IMR-90 (cell line): ENCODE measurements at regions not wholly inside any gene's neighbourhood (a gene's known extent, or its start where the extent isn't known, plus 50 kb on each side); places are given as distances from the start of the nearest gene placed in this dataset.

Experiments
- ATAC-seq: fragments of 200-7000 bp; cut with Tn5 transposase; 2 replicates; pipeline ENCODE4 v1.9.1; 2020; ENCODE audit warnings: low read depth, mild to moderate bottlenecking, moderate library complexity
- BruUV-seq: library from RNA; stranded (reverse); fragments of 400-500 nt; replicated peaks from 2 replicates; lab custom pipeline; 2021; lab: Mats Ljungman, UMichigan
- CTCF ChIA-PET: fragments of 300-600 bp; formaldehyde crosslinking; extraction: SDS; loops from one replicate; lab custom pipeline; 2021; ENCODE audit warnings: antibody characterized with exemption; lab: Yijun Ruan, JAX
- POLR2A ChIA-PET: fragments of 300-600 bp; sonication (Branson Sonifier 250); formaldehyde crosslinking; loops from one replicate; lab custom pipeline; 2022; ENCODE audit warnings: antibody characterized with exemption; ENCODE audit not compliant: unreplicated experiment; lab: Charles Lee
- DNase-seq: peaks from one replicate; pipeline ENCODE4 v3.0.0; 2013
- H2AFZ ChIP-seq: replicated peaks from 2 replicates; pipeline ENCODE3; 2013; ENCODE audit warnings: low read length, mild to moderate bottlenecking; ENCODE audit not compliant: poor library complexity
- H2AK5ac ChIP-seq: 2 replicates; pipeline ENCODE4 v1.6.1; 2013; ENCODE audit warnings: low read depth, low read length, inconsistent platforms
- H2AK9ac ChIP-seq: replicated peaks from 2 replicates; pipeline ENCODE3; 2013; ENCODE audit warnings: mild to moderate bottlenecking, low read depth, low read length, moderate library complexity; ENCODE audit not compliant: poor library complexity
- H2BK120ac ChIP-seq: 2 replicates; pipeline ENCODE4 v1.6.1; 2013; ENCODE audit warnings: low read depth, low read length, inconsistent platforms
- H2BK15ac ChIP-seq: 3 replicates; pipeline ENCODE4 v1.6.1; 2013; ENCODE audit warnings: low read depth, low read length, inconsistent platforms
- H2BK20ac ChIP-seq: 2 replicates; pipeline ENCODE4 v1.6.1; 2013; ENCODE audit warnings: low read depth, mild to moderate bottlenecking, inconsistent platforms, low read length, moderate library complexity
- H2BK5ac ChIP-seq: 2 replicates; pipeline ENCODE4 v1.6.1; 2013; ENCODE audit warnings: mild to moderate bottlenecking, low read depth, low read length, inconsistent platforms; ENCODE audit not compliant: poor library complexity, severe bottlenecking
- H3K14ac ChIP-seq: replicated peaks from 2 replicates; pipeline ENCODE4 v1.6.1; 2013; ENCODE audit warnings: low read depth, low read length, inconsistent platforms
- H3K18ac ChIP-seq: 2 replicates; pipeline ENCODE4 v1.6.1; 2013; ENCODE audit warnings: low read depth, low read length, control low read depth
- H3K23ac ChIP-seq: 2 replicates; pipeline ENCODE4 v1.6.1; 2013; ENCODE audit warnings: low read depth, low read length, inconsistent platforms
- H3K27ac ChIP-seq: 2 replicates; pipeline ENCODE4 v1.5.1; 2013; ENCODE audit warnings: mild to moderate bottlenecking, control low read depth, low read length; ENCODE audit not compliant: insufficient read depth
- H3K27me3 ChIP-seq: 2 replicates; pipeline ENCODE4 v1.6.1; 2013; ENCODE audit warnings: low read length; ENCODE audit not compliant: control insufficient read depth, insufficient read depth
- H3K36me3 ChIP-seq: 2 replicates; pipeline ENCODE4 v1.6.1; 2013; ENCODE audit warnings: low read length, mixed read lengths; ENCODE audit not compliant: control insufficient read depth, insufficient read depth
- H3K4ac ChIP-seq: 2 replicates; pipeline ENCODE4 v1.6.1; 2013; ENCODE audit warnings: low read depth, low read length, inconsistent platforms
- H3K4me1 ChIP-seq: 2 replicates; pipeline ENCODE4 v1.6.1; 2013; ENCODE audit warnings: low read length, mixed read lengths; ENCODE audit not compliant: control insufficient read depth, insufficient read depth
- H3K4me2 ChIP-seq: 2 replicates; pipeline ENCODE4 v1.6.1; 2013; ENCODE audit warnings: low read depth, mild to moderate bottlenecking, control low read depth, low read length, moderate library complexity
- H3K4me3 ChIP-seq: 2 replicates; pipeline ENCODE4 v1.5.1; 2013; ENCODE audit warnings: low read depth, mild to moderate bottlenecking, control low read depth, low read length, moderate library complexity; ENCODE audit not compliant: insufficient read depth
- H3K56ac ChIP-seq: 2 replicates; pipeline ENCODE4 v1.6.1; 2013; ENCODE audit warnings: low read length, inconsistent platforms; ENCODE audit not compliant: insufficient read depth; ENCODE audit errors: extremely low read depth
- H3K79me1 ChIP-seq, 2 experiments: 2 replicates each; pipeline ENCODE4 v1.6.1; 2013; ENCODE audit warnings: low read length in 2 of 2, inconsistent platforms in 1 of 2, low read depth in 1 of 2
- H3K9ac ChIP-seq: 2 replicates; pipeline ENCODE4 v1.6.1; 2013; ENCODE audit warnings: low read depth, low read length, control low read depth
- H3K9me1 ChIP-seq: 2 replicates; pipeline ENCODE4 v1.6.1; 2013; ENCODE audit warnings: low read length, inconsistent platforms; ENCODE audit not compliant: insufficient read depth
- H3K9me3 ChIP-seq: 2 replicates; pipeline ENCODE4 v1.6.1; 2013; ENCODE audit warnings: low read length; ENCODE audit not compliant: control insufficient read depth, insufficient read depth
- H4K20me1 ChIP-seq: 2 replicates; pipeline ENCODE4 v1.6.1; 2013; ENCODE audit warnings: low read length, inconsistent platforms; ENCODE audit not compliant: insufficient read depth
- H4K5ac ChIP-seq: 2 replicates; pipeline ENCODE4 v1.6.1; 2013; ENCODE audit warnings: mild to moderate bottlenecking, low read depth, low read length, control low read depth
- H4K8ac ChIP-seq, 2 experiments: 2 replicates each; pipeline ENCODE4 v1.6.1; 2013; ENCODE audit warnings: low read depth in 2 of 2, low read length in 2 of 2, control low read depth in 1 of 2, inconsistent platforms in 1 of 2
- H4K91ac ChIP-seq: 2 replicates; pipeline ENCODE4 v1.6.1; 2013; ENCODE audit warnings: low read depth, low read length, inconsistent platforms; ENCODE audit not compliant: insufficient read depth
- BHLHE40 ChIP-seq: fragments of 150-350 bp; IDR thresholded peaks from 2 replicates; pipeline ENCODE4 v1.6.1; 2016; ENCODE audit warnings: mild to moderate bottlenecking, low read depth, low read length
- CEBPB ChIP-seq: IDR thresholded peaks from 2 replicates; pipeline ENCODE4 v1.6.1; 2012; ENCODE audit warnings: low read depth, low read length, improper control_type of control experiment
- CHD1 ChIP-seq: IDR thresholded peaks from 2 replicates; pipeline ENCODE4 v1.6.1; 2012; ENCODE audit warnings: low read depth, low read length, improper control_type of control experiment
- FOS ChIP-seq: fragments of 150-350 bp; IDR thresholded peaks from 2 replicates; pipeline ENCODE4 v1.6.1; 2016; ENCODE audit warnings: low read depth, low read length
- MAFK ChIP-seq: IDR thresholded peaks from 2 replicates; pipeline ENCODE4 v1.6.1; 2012; ENCODE audit warnings: low read depth, low read length, improper control_type of control experiment
- MAZ ChIP-seq: IDR thresholded peaks from 2 replicates; pipeline ENCODE4 v1.6.1; 2012; ENCODE audit warnings: low read depth, mild to moderate bottlenecking, low read length, improper control_type of control experiment, moderate library complexity, borderline replicate concordance
- MXI1 ChIP-seq: IDR thresholded peaks from 2 replicates; pipeline ENCODE4 v1.6.1; 2012; ENCODE audit warnings: low read depth, mild to moderate bottlenecking, low read length, moderate library complexity, borderline replicate concordance
- NFE2L2 ChIP-seq: fragments of 150-350 bp; IDR thresholded peaks from 2 replicates; pipeline ENCODE4 v1.6.1; 2016; ENCODE audit warnings: low read depth, mild to moderate bottlenecking, low read length
- POLR2A ChIP-seq: IDR thresholded peaks from 2 replicates; pipeline ENCODE4 v1.6.1; 2012; ENCODE audit warnings: mild to moderate bottlenecking, low read depth, low read length
- RAD21 ChIP-seq: IDR thresholded peaks from 2 replicates; pipeline ENCODE4 v1.6.1; 2012; ENCODE audit warnings: low read length, improper control_type of control experiment
- RCOR1 ChIP-seq: IDR thresholded peaks from 2 replicates; pipeline ENCODE4 v1.6.1; 2012; ENCODE audit warnings: mild to moderate bottlenecking, low read length, improper control_type of control experiment; ENCODE audit not compliant: insufficient replicate concordance
- RFX5 ChIP-seq: IDR thresholded peaks from 2 replicates; pipeline ENCODE4 v1.8.0; 2012; ENCODE audit warnings: low read depth, mild to moderate bottlenecking, low read length, moderate library complexity
- SMC3 ChIP-seq: fragments of 150-350 bp; IDR thresholded peaks from 2 replicates; pipeline ENCODE4 v1.6.1; 2016; ENCODE audit warnings: low read depth, mild to moderate bottlenecking, antibody characterized with exemption, low read length, moderate library complexity
- WGBS, 2 experiments: methylation state at CpG; one replicate each; pipeline versions ENCODE4 v1.1.5 to v1.1.7; 2013; ENCODE audit warnings: missing lambda C conversion rate in 2 of 2; ENCODE audit not compliant: insufficient read length in 1 of 2; ENCODE audit errors: extremely low coverage in 2 of 2; 5-methylcytosine and 5-hydroxymethylcytosine counted together
- dilution Hi-C: fragments of 300-500 bp; cut with HindIII; formaldehyde crosslinking; loops from one replicate; pipeline ENCODE4 v1.14.3; 2018; ENCODE audit warnings: low sequenced_read_pairs; ENCODE audit not compliant: unreplicated experiment
- in situ Hi-C: fragments of 300-500 bp; cut with MboI; formaldehyde crosslinking; loops from 3 replicates; pipeline ENCODE4 v1.14.3; 2019; ENCODE audit warnings: low sequenced_read_pairs, inconsistent platforms, mixed read lengths
- intact Hi-C: fragments of 100-400 bp; cut with micrococcal nuclease; formaldehyde crosslinking; loops from 2 replicates; pipeline ENCODE4 v1.10.0; 2022
- TF ChIP-seq, protein P1 (sequence below): fragments of 150-350 bp; IDR thresholded peaks from 2 replicates; pipeline ENCODE4 v1.6.1; 2017; ENCODE audit warnings: mild to moderate bottlenecking, antibody characterized with exemption, low read length, low read depth
- TF ChIP-seq, protein P2 (sequence below): conservative IDR thresholded peaks from 2 replicates; pipeline ENCODE4 v1.5.1; 2012; ENCODE audit warnings: mild to moderate bottlenecking, low read depth, low read length, improper control_type of control experiment
- TF ChIP-seq, protein P3 (sequence below): fragments of 150-350 bp; IDR thresholded peaks from 2 replicates; pipeline ENCODE4 v1.6.1; 2016; ENCODE audit warnings: low read depth, mild to moderate bottlenecking, low read length, moderate library complexity, borderline replicate concordance

DNA sequence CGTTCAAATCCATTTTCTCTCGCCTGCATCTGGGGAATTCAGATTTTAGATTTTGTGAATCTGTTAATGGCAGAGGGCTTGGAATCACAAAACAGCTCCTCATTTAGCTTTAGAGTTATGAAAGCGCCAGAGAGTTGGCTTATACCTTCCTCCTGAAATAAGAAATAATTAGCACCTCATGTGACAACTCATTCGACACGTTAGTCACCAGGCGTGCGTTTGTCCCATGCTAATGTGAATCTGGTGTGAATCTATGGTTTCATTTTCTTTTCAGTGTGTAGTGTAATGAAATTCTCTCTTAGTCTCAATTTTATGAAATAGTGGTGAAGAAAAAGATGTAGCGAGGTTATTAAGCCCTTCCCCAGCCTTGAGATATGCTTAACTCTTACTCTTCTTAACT is 89.4 kb downstream of the EDEM1 start:
- POLR2A ChIA-PET: no interaction called here
- no peak overlapping the region for H2BK20ac ChIP-seq
- no peak overlapping the region for H3K23ac ChIP-seq
- no peak overlapping the region for H4K91ac ChIP-seq
- 0 out of 2 replicates have a peak, but pooled peaks cover 2% of the 10 kb centered on the region for H3K9me3 ChIP-seq
- CTCF ChIA-PET: no interaction called here
- H3K9me1 ChIP-seq: no peaks in the 10 kb centered on the region
- no peaks in the 10 kb centered on the region for H3K79me1 ChIP-seq
- H2BK120ac ChIP-seq: no peak overlapping the region
- no TSS peak for BruUV-seq
- no peaks in the 10 kb centered on the region for H3K27me3 ChIP-seq
- H2AK5ac ChIP-seq: no peak overlapping the region
- no peak overlapping the region for H3K4ac ChIP-seq
- DNase-seq (no peak), ATAC-seq (no peak)
- H2AFZ ChIP-seq: no peak overlapping the region
- no peak overlapping the region for H3K14ac ChIP-seq
- H2BK15ac ChIP-seq: no peak overlapping the region
- no peak overlapping the region for H4K5ac ChIP-seq
- no peak overlapping the region for H3K27ac ChIP-seq
- dilution Hi-C loops (no loop called here), in situ Hi-C loops (no loop called here), intact Hi-C loops (no loop called here)
- no peaks in the 10 kb centered on the region for H3K36me3 ChIP-seq
- no CpG with 5 or more reads among the region's 8 CpGs for WGBS, 2 experiments
- no peaks in the 10 kb centered on the region for H4K20me1 ChIP-seq
- TF ChIP-seq MAFK: no peak
- TF ChIP-seq POLR2A: no peak
- TF ChIP-seq, protein P1, sequence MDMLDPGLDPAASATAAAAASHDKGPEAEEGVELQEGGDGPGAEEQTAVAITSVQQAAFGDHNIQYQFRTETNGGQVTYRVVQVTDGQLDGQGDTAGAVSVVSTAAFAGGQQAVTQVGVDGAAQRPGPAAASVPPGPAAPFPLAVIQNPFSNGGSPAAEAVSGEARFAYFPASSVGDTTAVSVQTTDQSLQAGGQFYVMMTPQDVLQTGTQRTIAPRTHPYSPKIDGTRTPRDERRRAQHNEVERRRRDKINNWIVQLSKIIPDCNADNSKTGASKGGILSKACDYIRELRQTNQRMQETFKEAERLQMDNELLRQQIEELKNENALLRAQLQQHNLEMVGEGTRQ: no peak
- TF ChIP-seq MAZ: no peak
- no peak for TF ChIP-seq FOS
- no peak for TF ChIP-seq RFX5
- TF ChIP-seq NFE2L2: no peak
- TF ChIP-seq CHD1: no peak
- TF ChIP-seq MXI1: no peak
- no peak for TF ChIP-seq RAD21
- TF ChIP-seq BHLHE40: no peak
- TF ChIP-seq, protein P2, sequence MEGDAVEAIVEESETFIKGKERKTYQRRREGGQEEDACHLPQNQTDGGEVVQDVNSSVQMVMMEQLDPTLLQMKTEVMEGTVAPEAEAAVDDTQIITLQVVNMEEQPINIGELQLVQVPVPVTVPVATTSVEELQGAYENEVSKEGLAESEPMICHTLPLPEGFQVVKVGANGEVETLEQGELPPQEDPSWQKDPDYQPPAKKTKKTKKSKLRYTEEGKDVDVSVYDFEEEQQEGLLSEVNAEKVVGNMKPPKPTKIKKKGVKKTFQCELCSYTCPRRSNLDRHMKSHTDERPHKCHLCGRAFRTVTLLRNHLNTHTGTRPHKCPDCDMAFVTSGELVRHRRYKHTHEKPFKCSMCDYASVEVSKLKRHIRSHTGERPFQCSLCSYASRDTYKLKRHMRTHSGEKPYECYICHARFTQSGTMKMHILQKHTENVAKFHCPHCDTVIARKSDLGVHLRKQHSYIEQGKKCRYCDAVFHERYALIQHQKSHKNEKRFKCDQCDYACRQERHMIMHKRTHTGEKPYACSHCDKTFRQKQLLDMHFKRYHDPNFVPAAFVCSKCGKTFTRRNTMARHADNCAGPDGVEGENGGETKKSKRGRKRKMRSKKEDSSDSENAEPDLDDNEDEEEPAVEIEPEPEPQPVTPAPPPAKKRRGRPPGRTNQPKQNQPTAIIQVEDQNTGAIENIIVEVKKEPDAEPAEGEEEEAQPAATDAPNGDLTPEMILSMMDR: no peak
- no peak for TF ChIP-seq SMC3
- TF ChIP-seq RCOR1: no peak
- no peak for TF ChIP-seq CEBPB
- TF ChIP-seq, protein P3, sequence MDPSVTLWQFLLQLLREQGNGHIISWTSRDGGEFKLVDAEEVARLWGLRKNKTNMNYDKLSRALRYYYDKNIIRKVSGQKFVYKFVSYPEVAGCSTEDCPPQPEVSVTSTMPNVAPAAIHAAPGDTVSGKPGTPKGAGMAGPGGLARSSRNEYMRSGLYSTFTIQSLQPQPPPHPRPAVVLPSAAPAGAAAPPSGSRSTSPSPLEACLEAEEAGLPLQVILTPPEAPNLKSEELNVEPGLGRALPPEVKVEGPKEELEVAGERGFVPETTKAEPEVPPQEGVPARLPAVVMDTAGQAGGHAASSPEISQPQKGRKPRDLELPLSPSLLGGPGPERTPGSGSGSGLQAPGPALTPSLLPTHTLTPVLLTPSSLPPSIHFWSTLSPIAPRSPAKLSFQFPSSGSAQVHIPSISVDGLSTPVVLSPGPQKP: no peak
- no peak overlapping the region for H3K9ac ChIP-seq
- no peak overlapping the region for H3K4me2 ChIP-seq
- H3K18ac ChIP-seq: no peak overlapping the region
- no peak overlapping the region for H4K8ac ChIP-seq
- H2AK9ac ChIP-seq: no peak overlapping the region
- H2BK5ac ChIP-seq: no peak overlapping the region
- H3K56ac ChIP-seq: no peak overlapping the region
- H3K4me1 ChIP-seq: no peaks in the 10 kb centered on the region; the same call in 1 of the 2 replicates
- no peak overlapping the region for H3K4me3 ChIP-seq
